Upper lobe of left lung (tissue), 4 donors: ENCODE measurements at regions not wholly inside any gene's neighbourhood (a gene's known extent, or its start where the extent isn't known, plus 50 kb on each side); places are given as distances from the start of the nearest gene placed in this dataset.

Experiments
- CTCF ChIP-seq, 6 experiments: fragments of 450-650 bp in 4 of 6; fragments of 200-600 bp in 2 of 6; sonication (generic) in 2 of 6; IDR thresholded peaks; one replicate each; pipeline ENCODE4 v1.5.1; 2016 to 2019; ENCODE audit warnings: antibody characterized with exemption in 6 of 6
- POLR2A ChIP-seq, 4 donors: fragments of 450-650 bp; IDR thresholded peaks; one replicate each; pipeline ENCODE4 v1.5.1; 2016 to 2017; ENCODE audit warnings: antibody characterized with exemption in 4 of 4, mild to moderate bottlenecking in 2 of 4

- TF ChIP-seq CTCF (IDR thresholded peaks at IDR 0.05), result no peak
- no peak for TF ChIP-seq POLR2A (IDR thresholded peaks at IDR 0.05)
These were observed 281.7 kb upstream of the PTGER4 start for GRCh38 chr5:40397976-40398375.
